Hepatocyte (in vitro differentiated cells): ENCODE measurements at regions not wholly inside any gene's neighbourhood (a gene's known extent, or its start where the extent isn't known, plus 50 kb on each side); places are given as distances from the start of the nearest gene placed in this dataset.

ENCODE experiments used
- CTCF ChIP-seq: fragments of 200-600 bp; sonication (generic); IDR thresholded peaks from 2 replicates; pipeline ENCODE4 v1.5.1; 2016; ENCODE audit warnings: antibody characterized with exemption, mild to moderate bottlenecking; ENCODE audit not compliant: poor library complexity
- EZH2 ChIP-seq: fragments of 200-600 bp; sonication (generic); IDR thresholded peaks from 2 replicates; pipeline ENCODE4 v1.6.1; 2016; ENCODE audit warnings: antibody characterized with exemption, mild to moderate bottlenecking, borderline replicate concordance
- EZH2phosphoT487 ChIP-seq: fragments of 200-600 bp; sonication (generic); IDR thresholded peaks from one replicate; pipeline ENCODE4 v1.6.1; 2018; ENCODE audit warnings: antibody characterized with exemption, mild to moderate bottlenecking, low read depth, moderate library complexity; ENCODE audit not compliant: unreplicated experiment, severe bottlenecking

GRCh38 chr1:82875170-82875569, 1074.4 kb downstream of the ADGRL2 start:
- TF ChIP-seq CTCF = no peak
- TF ChIP-seq EZH2 = no peak
- TF ChIP-seq EZH2phosphoT487 = no peak
